GM12878 (cell line): ENCODE measurements at regions not wholly inside any gene's neighbourhood (a gene's known extent, or its start where the extent isn't known, plus 50 kb on each side); places are given as distances from the start of the nearest gene placed in this dataset.

Experiments used
- ATAC-seq: fragments of 200-7000 bp; cut with Tn5 transposase; 3 replicates; pipeline ENCODE4 v1.9.1; 2020; ENCODE audit warnings: mild to moderate bottlenecking, moderate library complexity
- BruUV-seq: library from RNA; stranded (reverse); fragments of 400-500 nt; replicated peaks from 2 replicates; lab custom pipeline; 2021; lab: Mats Ljungman, UMichigan
- CTCF ChIA-PET: fragments of 300-600 bp; sonication (Branson Sonifier 250); formaldehyde crosslinking; extraction: SDS; loops from one replicate; lab custom pipeline; 2021; ENCODE audit warnings: inconsistent platforms; lab: Yijun Ruan, JAX
- POLR2A ChIA-PET: fragments of 350-600 bp; formaldehyde crosslinking; extraction: SDS; loops from one replicate; lab custom pipeline; 2021; ENCODE audit warnings: inconsistent platforms; lab: Charles Lee
- RAD21 ChIA-PET: fragments of 300-600 bp; sonication (Branson Sonifier 250); formaldehyde crosslinking; loops from one replicate; lab custom pipeline; 2023; ENCODE audit warnings: antibody characterized with exemption; ENCODE audit not compliant: unreplicated experiment; lab: Charles Lee
- SMC1A ChIA-PET: fragments of 300-600 bp; sonication (Branson Sonifier 250); formaldehyde crosslinking; loops from one replicate; lab custom pipeline; 2023; ENCODE audit not compliant: unreplicated experiment, uncharacterized antibody; lab: Charles Lee
- DNase-seq: peaks from one replicate; pipeline ENCODE4 v3.0.0-alpha.2; 2011; ENCODE audit warnings: low read depth, low spot score
- FAIRE-seq: peaks from 3 replicates; lab custom pipeline; 2011; peaks lifted over from hg19 to GRCh38; lab: Jason Lieb, UNC
- H2AFZ ChIP-seq: 2 replicates; pipeline ENCODE4 v1.6.0; 2011; ENCODE audit warnings: low read depth, low read length, control low read depth; ENCODE audit not compliant: control insufficient read depth
- H3K27ac ChIP-seq: 2 replicates; pipeline ENCODE4 v1.5.1; 2011; ENCODE audit warnings: control low read depth; ENCODE audit not compliant: control insufficient read depth, insufficient read depth
- H3K27me3 ChIP-seq, 2 experiments: replicated peaks in 1 of 2; 2 replicates each; pipeline versions ENCODE4 v1.6.0 to v1.6.1; 2011; ENCODE audit warnings: low read length in 1 of 2; ENCODE audit not compliant: control insufficient read depth in 2 of 2, insufficient read depth in 2 of 2
- H3K36me3 ChIP-seq, 2 experiments: 2 replicates each; pipeline ENCODE4 v1.5.1; 2011; ENCODE audit warnings: low read length in 1 of 2; ENCODE audit not compliant: control insufficient read depth in 2 of 2, insufficient read depth in 2 of 2
- H3K4me1 ChIP-seq: 2 replicates; pipeline ENCODE4 v1.6.1; 2011; ENCODE audit warnings: mild to moderate bottlenecking, low read length, moderate library complexity, mixed read lengths; ENCODE audit not compliant: control insufficient read depth, insufficient read depth
- H3K4me2 ChIP-seq: 2 replicates; pipeline ENCODE4 v1.6.0; 2011; ENCODE audit warnings: control low read depth; ENCODE audit not compliant: control insufficient read depth, insufficient read depth
- H3K4me3 ChIP-seq: fragments of 200-600 bp; sonication (generic); 2 replicates; pipeline ENCODE4 v1.5.1; 2016
- H3K79me2 ChIP-seq: 2 replicates; pipeline ENCODE4 v1.6.0; 2011; ENCODE audit warnings: low read length; ENCODE audit not compliant: control insufficient read depth, insufficient read depth
- H3K9ac ChIP-seq: 2 replicates; pipeline ENCODE4 v1.8.0; 2011; ENCODE audit warnings: low read length, control low read depth, mixed read lengths; ENCODE audit not compliant: control insufficient read depth, insufficient read depth
- H3K9me3 ChIP-seq: replicated peaks from 3 replicates; pipeline ENCODE4 v1.5.1; 2011; ENCODE audit warnings: mild to moderate bottlenecking, low read length; ENCODE audit not compliant: control insufficient read depth, insufficient read depth
- H4K20me1 ChIP-seq: 2 replicates; pipeline ENCODE4 v1.6.0; 2011; ENCODE audit not compliant: control insufficient read depth, insufficient read depth
- BCL11A ChIP-seq: IDR thresholded peaks from 2 replicates; pipeline ENCODE4 v1.6.1; 2011; ENCODE audit warnings: low read depth, low read length
- BCLAF1 ChIP-seq: fragments of 450-650 bp; IDR thresholded peaks from 2 replicates; pipeline ENCODE4 v1.6.1; 2017; ENCODE audit warnings: antibody characterized with exemption, mild to moderate bottlenecking, moderate library complexity
- E4F1 ChIP-seq: fragments of 450-650 bp; IDR thresholded peaks from 2 replicates; pipeline ENCODE4 v1.6.1; 2018; ENCODE audit warnings: borderline replicate concordance, mild to moderate bottlenecking; ENCODE audit not compliant: partially characterized antibody
- EZH2 ChIP-seq: IDR thresholded peaks from 2 replicates; pipeline ENCODE4 v1.6.1; 2012; ENCODE audit warnings: low read depth, mild to moderate bottlenecking, control low read depth, inconsistent platforms, low read length, borderline replicate concordance; ENCODE audit not compliant: control insufficient read depth
- IRF3 ChIP-seq: fragments of 450-650 bp; IDR thresholded peaks from 2 replicates; pipeline ENCODE4 v1.6.1; 2014; ENCODE audit warnings: mild to moderate bottlenecking
- JUNB ChIP-seq: IDR thresholded peaks from 2 replicates; pipeline ENCODE4 v1.6.1; 2016; ENCODE audit warnings: antibody characterized with exemption, mild to moderate bottlenecking
- KLF5 ChIP-seq: fragments of 450-650 bp; IDR thresholded peaks from 2 replicates; pipeline ENCODE4 v1.6.1; 2014; ENCODE audit warnings: mild to moderate bottlenecking; ENCODE audit not compliant: partially characterized antibody
- NFYB ChIP-seq: IDR thresholded peaks from 2 replicates; pipeline ENCODE4 v1.6.1; 2011; ENCODE audit warnings: low read depth, mild to moderate bottlenecking, low read length, improper control_type of control experiment, moderate library complexity; ENCODE audit not compliant: insufficient read depth
- RAD21 ChIP-seq: IDR thresholded peaks from 2 replicates; pipeline ENCODE4 v1.6.1; 2011; ENCODE audit warnings: mild to moderate bottlenecking, low read depth, low read length, moderate library complexity; ENCODE audit not compliant: insufficient read depth
- SMC3 ChIP-seq: IDR thresholded peaks from 2 replicates; pipeline ENCODE4 v1.6.1; 2011; ENCODE audit warnings: low read length, improper control_type of control experiment, borderline replicate concordance
- TCF7 ChIP-seq: IDR thresholded peaks from 2 replicates; pipeline ENCODE4 v1.6.1; 2014; ENCODE audit warnings: antibody characterized with exemption, borderline replicate concordance
- WGBS: methylation state at CpG from one replicate; pipeline ENCODE4 v1.1.6; 2016; ENCODE audit warnings: low lambda C conversion rate; ENCODE audit not compliant: insufficient replicate concordance, insufficient coverage; ENCODE audit errors: missing lambda C conversion rate; 5-methylcytosine and 5-hydroxymethylcytosine counted together
- in situ Hi-C: fragments of 300-500 bp; cut with MboI; formaldehyde crosslinking; loops from 9 replicates; pipeline ENCODE4 v1.14.3; 2018; ENCODE audit warnings: mixed read lengths
- intact Hi-C: fragments of 100-400 bp; cut with micrococcal nuclease; formaldehyde crosslinking; loops from one replicate; pipeline ENCODE4 v1.14.2; 2022; ENCODE audit not compliant: unreplicated experiment

- H3K4me3 ChIP-seq = no peak overlapping the region
- 49% methylated on average over 3 of the region's 3 CpGs for WGBS
- no peaks in the 10 kb centered on the region for H4K20me1 ChIP-seq
- ATAC-seq (no peak), FAIRE-seq (no peak)
- H3K4me2 ChIP-seq = no peak overlapping the region
- CTCF ChIA-PET = no interaction called here
- no peak overlapping the region for H3K9ac ChIP-seq
- in situ Hi-C loops (no loop called here), intact Hi-C loops (no loop called here)
- H3K27ac ChIP-seq = no peak overlapping the region
- no peaks in the 10 kb centered on the region for H3K36me3 ChIP-seq
- H3K27me3 ChIP-seq = no peaks in the 10 kb centered on the region
- no peaks in the 10 kb centered on the region for H3K79me2 ChIP-seq
- TF ChIP-seq IRF3 (no peak), JUNB (no peak), KLF5 (no peak), BCL11A (no peak), EZH2 (no peak), SMC3 (no peak)
- TF ChIP-seq, all 136 proteins: peak for 0
- H3K4me1 ChIP-seq = no peaks in the 10 kb centered on the region
- no TSS peak for BruUV-seq
- POLR2A ChIA-PET = no interaction called here
- RAD21 ChIA-PET = no interaction called here
- DNase-seq = no peak
- H3K9me3 ChIP-seq = no peaks in the 10 kb centered on the region
- H2AFZ ChIP-seq = no peak overlapping the region
- SMC1A ChIA-PET = no interaction called here
Measured at GRCh38 chr6:9437836-9438235, 977.0 kb downstream of the TFAP2A start.

- Histone ChIP-seq H3K9me3 (no peaks in the 10 kb centered on the region), H3K79me2 (no peaks in the 10 kb centered on the region), H4K20me1 (no peaks in the 10 kb centered on the region), H3K9ac (no peak overlapping the region), H3K27me3 (no peaks in the 10 kb centered on the region), H3K4me1 (no peaks in the 10 kb centered on the region), H2AFZ (no peak overlapping the region), H3K36me3 (no peaks in the 10 kb centered on the region), H3K4me3 (no peak overlapping the region), H3K4me2 (no peak overlapping the region), H3K27ac (no peak overlapping the region)
- ChIA-PET CTCF (interaction anchor here (1.1 kb wide), 1 partner anchor 13 kb away, joined by 4 read pairs; no protein-coding TSS in a partner anchor), POLR2A (no interaction called here), RAD21 (no interaction called here), SMC1A (no interaction called here)
- no peak for ATAC-seq
- intact Hi-C loops = no loop called here
- no peak for DNase-seq
- BruUV-seq = no TSS peak
- WGBS = 24% methylated on average over 4 of the region's 4 CpGs
- no peak for FAIRE-seq
- in situ Hi-C loops = no loop called here
- TF ChIP-seq BCLAF1 = no peak
- TF ChIP-seq TCF7 = no peak
- TF ChIP-seq RAD21 = no peak
- no peak for TF ChIP-seq E4F1
- TF ChIP-seq NFYB = no peak
Measured at GRCh38 chr6:9435281-9435680, 979.6 kb downstream of the TFAP2A start.
